Aorta (tissue), 5 donors: ENCODE measurements at regions not wholly inside any gene's neighbourhood (a gene's known extent, or its start where the extent isn't known, plus 50 kb on each side); places are given as distances from the start of the nearest gene placed in this dataset.

Experiments used
- ATAC-seq: fragments of 200-7000 bp; cut with Tn5 transposase; one replicate; pipeline ENCODE4 v1.9.1; 2022; ENCODE audit warnings: moderate library complexity; ENCODE audit not compliant: low FRiP score
- DNase-seq, 2 donors: peaks; one replicate each; pipeline ENCODE4 v3.0.0-alpha.2; 2020
- H3K27ac ChIP-seq, 2 donors: one replicate each; pipeline ENCODE4 v1.5.1; 2013; ENCODE audit warnings: low read length in 2 of 2, mild to moderate bottlenecking in 2 of 2, moderate library complexity in 2 of 2, control low read depth in 1 of 2, inconsistent platforms in 1 of 2, low read depth in 1 of 2
- H3K27me3 ChIP-seq, 2 donors: one replicate each; pipeline ENCODE4 v1.6.1; 2013; ENCODE audit warnings: control low read depth in 1 of 2, low read length in 1 of 2, mild to moderate bottlenecking in 1 of 2, moderate library complexity in 1 of 2; ENCODE audit not compliant: insufficient read depth in 2 of 2, control insufficient read depth in 1 of 2
- H3K36me3 ChIP-seq, 2 donors: one replicate each; pipeline ENCODE4 v1.6.1; 2013; ENCODE audit warnings: control low read depth in 1 of 2, low read length in 1 of 2, mild to moderate bottlenecking in 1 of 2; ENCODE audit not compliant: insufficient read depth in 2 of 2, control insufficient read depth in 1 of 2
- H3K4me1 ChIP-seq, 2 donors: one replicate each; pipeline ENCODE4 v1.6.1; 2013; ENCODE audit warnings: low read length in 2 of 2, control low read depth in 1 of 2, mild to moderate bottlenecking in 1 of 2, moderate library complexity in 1 of 2; ENCODE audit not compliant: insufficient read depth in 2 of 2, control insufficient read depth in 1 of 2
- H3K4me3 ChIP-seq, 2 donors: one replicate each; pipeline ENCODE4 v1.5.1; 2013; ENCODE audit warnings: low read length in 2 of 2, control low read depth in 1 of 2, mild to moderate bottlenecking in 1 of 2
- H3K9me3 ChIP-seq: one replicate; pipeline ENCODE4 v1.6.1; 2013; ENCODE audit warnings: mild to moderate bottlenecking, low read length; ENCODE audit not compliant: control insufficient read depth
- WGBS, 2 donors: extraction: QIAGEN DNeasy Blood & Tissue Kit; methylation state at CpG; one replicate each; pipeline ENCODE4 v1.1.7; 2013; 5-methylcytosine and 5-hydroxymethylcytosine counted together
- intact Hi-C, 2 donors: fragments of 100-400 bp; cut with DNase I; formaldehyde crosslinking; loops; one replicate each; pipeline versions ENCODE4 v1.14.2 to v1.15.0; 2022
- donor health status: healthy with polysubstance abuse.
- donor health status: Bipolar disorder and iron deficiency.
- donor health status: DM: no; HTN: no; CAD: no.
- donor health status: DM: no; HTN: no; CAD: no.
- donor health status: DM: yes; HTN: yes; CAD: no.

DNA sequence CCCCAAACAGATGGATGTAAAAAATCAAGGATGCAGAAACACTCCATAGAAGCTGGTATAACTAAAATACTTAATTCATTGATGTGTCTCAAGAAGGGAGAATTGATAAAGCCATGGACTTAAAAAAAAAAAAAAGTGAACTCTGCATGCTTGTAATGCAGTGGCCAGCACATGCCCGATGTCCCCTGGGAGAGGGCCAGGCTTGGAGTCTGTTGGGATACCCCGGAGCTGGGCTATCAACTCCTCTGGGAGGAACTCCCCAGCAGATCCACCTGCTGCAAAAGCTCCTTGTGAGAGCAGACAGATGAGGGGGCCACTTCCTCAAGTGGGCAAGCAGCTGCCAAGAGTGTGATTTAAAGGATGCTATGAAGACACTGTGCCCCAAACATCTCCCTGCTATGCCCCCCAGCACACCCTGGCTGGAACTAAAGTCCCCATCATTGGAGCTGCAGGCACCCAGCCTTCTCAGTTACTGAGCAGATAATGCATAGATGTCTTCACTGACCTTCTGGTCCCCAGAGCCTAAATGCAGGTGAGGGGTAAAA is 311.5 kb upstream of the ID2 start:
- H3K4me1 ChIP-seq, result no peaks in the 10 kb centered on the region
- no peaks in the 10 kb centered on the region for H3K9me3 ChIP-seq
- no peaks in the 10 kb centered on the region for H3K36me3 ChIP-seq
- intact Hi-C loops, result no loop called here
- H3K4me3 ChIP-seq, result no peak overlapping the region
- H3K27me3 ChIP-seq, result no peaks in the 10 kb centered on the region
- no peak overlapping the region for H3K27ac ChIP-seq
- ATAC-seq (no peak), DNase-seq (no peak)
- 41 to 43% methylated on average over 2 of the region's 2 CpGs for WGBS, 2 donors

DNA sequence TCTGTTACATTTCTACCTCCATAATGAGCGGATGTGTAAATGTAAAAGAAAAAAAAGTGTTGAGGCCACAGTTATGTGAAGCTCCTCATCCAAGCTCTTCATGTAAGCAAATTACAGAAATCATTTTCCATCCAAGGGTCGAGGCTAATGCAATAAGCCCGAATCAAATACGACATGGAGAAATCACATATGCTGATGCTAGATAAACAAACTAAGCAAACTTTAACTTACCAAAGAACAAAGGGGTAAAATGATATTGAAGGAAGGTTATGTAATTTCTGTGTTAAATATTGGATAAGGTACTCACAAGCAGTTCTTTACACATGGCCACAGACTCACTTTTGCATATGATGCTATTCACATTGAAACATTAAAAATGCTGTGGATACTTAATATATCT is 310.2 kb upstream of the ID2 start:
- H3K4me1 ChIP-seq, result no peaks in the 10 kb centered on the region
- intact Hi-C loops, result no loop called here
- no peak overlapping the region for H3K27ac ChIP-seq
- no peaks in the 10 kb centered on the region for H3K36me3 ChIP-seq
- H3K9me3 ChIP-seq, result no peaks in the 10 kb centered on the region
- no peak for ATAC-seq
- H3K27me3 ChIP-seq, result no peaks in the 10 kb centered on the region
- DNase-seq, result no peak
- H3K4me3 ChIP-seq, result no peak overlapping the region
- 93 to 98% methylated on average over 4 of the region's 4 CpGs for WGBS, 2 donors

DNA sequence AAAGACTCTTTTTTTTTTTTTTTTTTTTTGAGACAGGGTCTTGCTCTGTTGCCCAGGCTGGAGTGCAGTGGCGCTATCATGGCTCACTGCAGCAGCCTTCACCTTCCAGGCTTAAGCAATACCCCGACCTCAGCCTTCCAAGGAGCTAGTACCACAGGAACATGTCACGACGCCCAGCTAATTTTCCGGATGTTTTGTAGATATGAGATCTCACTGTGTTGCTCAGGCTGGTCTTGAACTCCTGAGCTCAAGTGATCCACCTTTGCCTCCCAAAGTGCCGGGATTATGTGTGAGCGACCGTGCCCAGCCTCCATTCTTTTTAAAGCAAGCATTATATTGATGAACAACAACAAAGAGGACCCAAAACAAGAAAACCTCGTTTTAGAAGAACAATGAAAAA is 307.1 kb upstream of the ID2 start:
- no peak for ATAC-seq
- Histone ChIP-seq H3K27me3 (no peaks in the 10 kb centered on the region), H3K4me1 (no peaks in the 10 kb centered on the region), H3K9me3 (no peaks in the 10 kb centered on the region), H3K27ac (no peak overlapping the region), H3K36me3 (no peaks in the 10 kb centered on the region), H3K4me3 (no peak overlapping the region)
- no peak for DNase-seq
- intact Hi-C loops, result no loop called here
- 96% methylated on average over 9 of the region's 9 CpGs for WGBS, 2 donors

DNA sequence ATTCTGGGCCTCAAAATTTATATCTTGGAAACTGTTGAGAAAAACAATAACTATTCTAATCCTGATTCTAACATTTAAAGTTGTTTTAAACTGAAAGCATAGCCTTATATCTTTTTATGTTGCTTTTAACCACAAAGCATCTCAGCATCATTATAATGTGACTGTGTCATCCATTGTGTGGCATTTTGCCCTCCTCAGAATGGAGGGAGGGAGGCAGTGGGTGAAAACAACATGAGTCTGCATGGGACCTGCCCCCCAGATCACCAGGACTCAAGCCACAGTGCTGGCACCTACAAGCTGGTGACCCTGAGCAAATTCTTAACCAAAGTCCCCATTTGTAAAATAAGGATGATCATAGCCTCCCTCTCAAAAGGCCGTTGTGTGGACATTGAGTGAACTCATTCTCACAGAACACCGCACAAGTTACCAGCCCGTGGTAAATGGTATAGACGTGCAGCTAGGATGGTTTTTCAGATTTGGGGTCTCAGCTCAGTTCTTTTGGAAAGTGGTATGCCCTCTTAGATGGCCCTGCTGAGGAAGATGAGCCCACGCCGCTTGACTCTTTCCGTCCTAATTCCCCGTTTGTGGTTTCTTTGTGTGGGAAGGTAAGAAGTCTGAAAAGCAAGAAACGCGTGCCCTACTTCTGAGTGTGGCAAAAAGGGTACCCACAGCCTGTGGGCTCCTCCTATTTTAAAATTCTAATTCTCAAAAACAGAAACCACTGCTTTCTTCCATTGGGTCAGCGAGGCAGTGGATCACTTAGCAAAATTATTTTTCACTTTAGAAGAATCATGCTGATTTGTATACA is 305.0 kb upstream of the ID2 start:
- Histone ChIP-seq H3K27ac (no peak overlapping the region), H3K9me3 (no peaks in the 10 kb centered on the region), H3K27me3 (no peaks in the 10 kb centered on the region), H3K4me3 (no peak overlapping the region), H3K4me1 (no peaks in the 10 kb centered on the region), H3K36me3 (no peaks in the 10 kb centered on the region)
- 95 to 96% methylated on average over 11 of the region's 11 CpGs for WGBS, 2 donors
- ATAC-seq, result no peak
- intact Hi-C loops, result no loop called here
- DNase-seq, result no peak

DNA sequence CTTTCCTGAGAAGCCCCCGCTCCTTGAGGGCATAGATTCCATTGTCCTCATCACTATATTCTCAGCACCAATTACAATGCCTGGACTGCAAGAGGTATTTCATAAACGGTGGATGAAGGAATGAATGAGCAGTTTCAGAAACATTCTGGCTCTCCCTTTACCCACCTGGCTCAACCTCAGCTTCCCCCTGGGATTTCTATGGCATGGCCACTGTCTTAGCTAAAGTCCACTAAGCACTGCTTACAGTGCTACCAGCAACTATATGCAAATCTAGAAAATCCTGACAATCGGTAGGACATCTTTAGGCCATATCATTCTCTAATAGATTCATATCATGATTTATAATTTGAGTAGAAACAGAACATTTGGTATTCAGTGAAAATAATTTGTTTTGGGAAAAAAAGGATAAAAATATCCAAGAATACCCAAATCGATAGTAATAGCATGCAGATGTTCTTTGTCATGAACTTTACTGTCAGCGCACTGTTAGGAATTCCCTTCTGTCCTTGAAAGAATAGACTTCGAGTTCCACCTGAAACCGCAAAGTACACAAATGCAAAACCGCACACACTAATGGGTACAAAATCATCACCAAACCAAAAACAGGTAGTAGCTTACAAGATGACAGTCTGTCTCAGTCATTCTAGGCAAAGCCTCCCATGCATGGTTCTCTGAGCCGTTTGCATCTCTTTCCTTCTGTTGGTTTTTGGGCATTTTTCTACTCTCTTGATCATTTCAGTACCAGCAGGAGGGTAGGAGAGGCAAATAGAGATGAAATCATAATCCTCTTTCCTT is 303.6 kb upstream of the ID2 start:
- ATAC-seq (no peak), DNase-seq (no peak)
- no peaks in the 10 kb centered on the region for H3K27me3 ChIP-seq
- H3K36me3 ChIP-seq, result no peaks in the 10 kb centered on the region
- H3K27ac ChIP-seq, result no peak overlapping the region
- intact Hi-C loops, result no loop called here
- no peak overlapping the region for H3K4me3 ChIP-seq
- WGBS, 2 donors, result 94 to 95% methylated on average over 9 of the region's 9 CpGs
- H3K4me1 ChIP-seq, result no peaks in the 10 kb centered on the region
- no peaks in the 10 kb centered on the region for H3K9me3 ChIP-seq

DNA sequence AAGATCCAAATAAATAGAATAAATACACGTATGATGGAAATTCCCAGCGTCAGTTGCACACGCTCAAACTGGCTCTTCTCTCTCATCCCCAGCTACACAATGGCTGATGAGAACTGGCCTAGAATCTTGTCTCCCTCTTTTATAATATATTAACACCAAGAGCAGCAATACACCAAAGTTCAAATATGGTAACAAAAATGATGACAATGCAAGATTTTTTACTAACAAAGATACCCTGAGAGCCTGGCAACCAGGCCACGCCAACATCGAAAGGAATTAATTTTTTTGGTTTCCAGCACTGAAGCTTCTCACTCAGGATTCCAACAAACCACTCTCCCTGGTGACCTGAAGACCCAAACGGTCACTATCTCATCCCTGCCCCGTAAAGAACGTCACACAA is 302.7 kb upstream of the ID2 start:
- intact Hi-C loops, result no loop called here
- Histone ChIP-seq H3K27me3 (no peaks in the 10 kb centered on the region), H3K4me3 (no peak overlapping the region), H3K27ac (no peak overlapping the region), H3K36me3 (no peaks in the 10 kb centered on the region), H3K4me1 (no peaks in the 10 kb centered on the region), H3K9me3 (no peaks in the 10 kb centered on the region)
- ATAC-seq, result no peak
- 94 to 96% methylated on average over 8 of the region's 8 CpGs for WGBS, 2 donors
- DNase-seq, result no peak

DNA sequence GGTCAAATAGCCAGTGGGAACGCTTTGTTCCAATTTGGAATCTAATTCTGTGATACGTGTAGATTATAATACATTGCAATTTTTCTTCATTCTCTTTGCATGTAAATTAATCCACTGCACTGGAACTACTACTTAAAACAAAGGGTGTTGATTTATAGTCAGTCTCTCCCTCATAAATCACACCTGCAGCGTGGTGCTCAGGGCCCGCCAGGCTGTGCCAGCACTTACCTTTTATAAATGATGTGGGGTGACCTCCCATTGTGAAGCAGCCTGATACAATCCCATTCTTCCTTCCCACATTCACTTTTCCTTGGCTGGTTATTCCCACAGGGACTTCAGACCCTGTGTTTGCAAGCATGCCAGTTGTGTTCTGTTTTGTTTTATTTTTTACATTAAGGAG is 302.3 kb upstream of the ID2 start:
- DNase-seq, result no peak
- H3K4me1 ChIP-seq, result no peaks in the 10 kb centered on the region
- no peaks in the 10 kb centered on the region for H3K9me3 ChIP-seq
- intact Hi-C loops, result no loop called here
- WGBS, 2 donors, result 96% methylated on average over 4 of the region's 4 CpGs
- no peaks in the 10 kb centered on the region for H3K27me3 ChIP-seq
- no peak overlapping the region for H3K27ac ChIP-seq
- no peak overlapping the region for H3K4me3 ChIP-seq
- ATAC-seq, result no peak
- H3K36me3 ChIP-seq, result no peaks in the 10 kb centered on the region

DNA sequence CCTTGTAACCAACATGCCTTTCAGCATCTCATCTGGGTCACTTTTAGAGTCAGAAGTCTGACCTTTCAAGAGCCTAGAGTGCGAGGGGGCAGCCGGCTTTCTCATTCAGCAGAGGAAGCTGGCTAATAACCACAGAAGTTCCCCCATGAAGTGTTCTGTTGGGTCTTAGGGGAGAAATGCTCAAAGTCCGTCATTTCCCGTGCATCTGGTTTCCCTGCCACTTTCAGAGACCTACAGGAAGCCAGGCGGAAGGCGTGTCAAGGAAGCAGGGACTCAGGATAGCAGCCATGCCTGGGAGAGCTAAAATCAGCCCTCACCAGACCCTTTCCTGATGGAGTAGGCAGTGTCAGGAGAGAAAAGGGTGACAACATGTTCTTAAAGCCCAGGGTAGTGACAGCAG is 301.8 kb upstream of the ID2 start:
- WGBS, 2 donors, result 92 to 94% methylated on average over 6 of the region's 6 CpGs
- H3K27ac ChIP-seq, result no peak overlapping the region
- ATAC-seq, result no peak
- no peak overlapping the region for H3K4me3 ChIP-seq
- no peak for DNase-seq
- H3K27me3 ChIP-seq, result no peaks in the 10 kb centered on the region
- intact Hi-C loops, result no loop called here
- H3K36me3 ChIP-seq, result no peaks in the 10 kb centered on the region
- no peaks in the 10 kb centered on the region for H3K4me1 ChIP-seq
- H3K9me3 ChIP-seq, result no peaks in the 10 kb centered on the region

DNA sequence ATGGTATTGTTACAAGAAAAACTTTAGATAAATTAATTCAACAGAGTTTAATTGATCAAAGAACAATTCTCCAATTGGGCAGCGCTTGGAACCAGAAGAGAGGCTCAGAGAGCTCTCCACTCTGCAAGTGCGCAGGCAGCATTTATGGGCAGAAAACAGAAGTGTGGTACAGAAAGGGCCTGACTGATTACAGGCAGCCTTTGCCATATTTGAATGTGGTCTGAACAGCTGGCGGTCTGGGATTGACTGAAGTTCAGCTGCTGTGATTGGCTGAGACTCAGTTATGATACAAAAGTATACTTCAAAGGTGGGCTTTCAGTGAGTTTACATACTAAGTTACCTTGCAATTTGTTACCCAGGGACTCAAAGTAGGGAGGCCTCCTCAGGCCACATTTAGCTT is 301.3 kb upstream of the ID2 start:
- no peaks in the 10 kb centered on the region for H3K36me3 ChIP-seq
- ATAC-seq (no peak), DNase-seq (no peak)
- no peaks in the 10 kb centered on the region for H3K27me3 ChIP-seq
- intact Hi-C loops, result no loop called here
- no peaks in the 10 kb centered on the region for H3K4me1 ChIP-seq
- H3K9me3 ChIP-seq, result no peaks in the 10 kb centered on the region
- no peak overlapping the region for H3K4me3 ChIP-seq
- 76 to 97% methylated on average over 3 of the region's 3 CpGs for WGBS, 2 donors
- no peak overlapping the region for H3K27ac ChIP-seq
